Vagina (tissue), 2 donors: ENCODE measurements at regions not wholly inside any gene's neighbourhood (a gene's known extent, or its start where the extent isn't known, plus 50 kb on each side); places are given as distances from the start of the nearest gene placed in this dataset.

Source experiments
- DNase-seq, 2 donors: peaks; one replicate each; pipeline ENCODE4 v3.0.0-alpha.2; 2017; ENCODE audit errors: extremely low spot score in 2 of 2
- H3K27ac ChIP-seq: fragments of 200-600 bp; sonication (generic); one replicate; pipeline ENCODE4 v1.5.1; 2019
- H3K27me3 ChIP-seq: fragments of 200-600 bp; sonication (generic); one replicate; pipeline ENCODE4 v1.5.1; 2019
- H3K36me3 ChIP-seq, 2 donors: fragments of 200-600 bp; sonication (generic); one replicate each; pipeline ENCODE4 v1.5.1; 2017 to 2019
- H3K4me1 ChIP-seq: fragments of 200-600 bp; sonication (generic); one replicate; pipeline ENCODE4 v1.5.1; 2019
- H3K4me3 ChIP-seq, 2 donors: fragments of 200-600 bp; sonication (generic); 1 replicate in 1 of 2; 2 replicates in 1 of 2; pipeline ENCODE4 v1.5.1; 2016 to 2019
- H3K9me3 ChIP-seq: fragments of 200-600 bp; sonication (generic); one replicate; pipeline ENCODE4 v1.5.1; 2019
- CTCF ChIP-seq, 3 experiments: fragments of 450-650 bp in 2 of 3; fragments of 200-600 bp in 1 of 3; sonication (generic) in 1 of 3; IDR thresholded peaks; one replicate each; pipeline ENCODE4 v1.5.1; 2017 to 2019; ENCODE audit warnings: antibody characterized with exemption in 3 of 3, mild to moderate bottlenecking in 2 of 3, moderate library complexity in 2 of 3
- POLR2A ChIP-seq, 2 donors: fragments of 450-650 bp; IDR thresholded peaks; one replicate each; pipeline ENCODE4 v1.6.1; 2017; ENCODE audit warnings: antibody characterized with exemption in 2 of 2, mild to moderate bottlenecking in 2 of 2, moderate library complexity in 2 of 2
- POLR2AphosphoS5 ChIP-seq, 2 donors: sonication (generic); formaldehyde crosslinking; IDR thresholded peaks; one replicate each; pipeline ENCODE4 v1.9.0; 2017; ENCODE audit warnings: antibody characterized with exemption in 2 of 2, mild to moderate bottlenecking in 2 of 2, low read depth in 1 of 2; ENCODE audit not compliant: insufficient read depth in 1 of 2
- intact Hi-C: fragments of 100-400 bp; cut with DNase I; formaldehyde crosslinking; loops from one replicate; pipeline ENCODE4 v1.15.1; 2023

GRCh38 chr5:155303120-155303519, 289.6 kb downstream of the KIF4B start:
- Histone ChIP-seq H3K27ac (no peak overlapping the region), H3K4me3 (no peak overlapping the region), H3K9me3 (no peaks in the 10 kb centered on the region), H3K36me3 (no peaks in the 10 kb centered on the region), H3K27me3 (no peaks in the 10 kb centered on the region), H3K4me1 (no peaks in the 10 kb centered on the region)
- no peak for DNase-seq
- intact Hi-C loops: no loop called here
- TF ChIP-seq CTCF (IDR thresholded peaks at IDR 0.05): no peak
- TF ChIP-seq POLR2AphosphoS5 (IDR thresholded peaks at IDR 0.05; ENCODE audit: insufficient read depth in 1 of 2, low read depth in 1 of 2): no peak

GRCh38 chr5:155307229-155307628, 293.7 kb downstream of the KIF4B start:
- H3K27ac ChIP-seq: no peak overlapping the region
- no peaks in the 10 kb centered on the region for H3K9me3 ChIP-seq
- no peak overlapping the region for H3K4me3 ChIP-seq
- no peaks in the 10 kb centered on the region for H3K36me3 ChIP-seq
- TF ChIP-seq POLR2AphosphoS5 (IDR thresholded peaks at IDR 0.05; ENCODE audit: insufficient read depth in 1 of 2, low read depth in 1 of 2) (no peak), POLR2A (IDR thresholded peaks at IDR 0.05) (no peak), CTCF (IDR thresholded peaks at IDR 0.05) (no peak)
- intact Hi-C loops: no loop called here
- H3K27me3 ChIP-seq: no peaks in the 10 kb centered on the region
- DNase-seq: no peak
- H3K4me1 ChIP-seq: no peaks in the 10 kb centered on the region

GRCh38 chr5:155308289-155308688, 294.7 kb downstream of the KIF4B start:
- Histone ChIP-seq H3K27me3 (no peaks in the 10 kb centered on the region), H3K9me3 (no peaks in the 10 kb centered on the region), H3K36me3 (no peaks in the 10 kb centered on the region), H3K4me3 (no peak overlapping the region), H3K27ac (no peak overlapping the region), H3K4me1 (no peaks in the 10 kb centered on the region)
- DNase-seq: no peak
- intact Hi-C loops: no loop called here
- TF ChIP-seq POLR2AphosphoS5 (IDR thresholded peaks at IDR 0.05; ENCODE audit: insufficient read depth in 1 of 2, low read depth in 1 of 2) (no peak), POLR2A (IDR thresholded peaks at IDR 0.05) (no peak), CTCF (IDR thresholded peaks at IDR 0.05) (no peak)

GRCh38 chr5:155309021-155309746, 295.6 kb downstream of the KIF4B start:
- TF ChIP-seq POLR2A (IDR thresholded peaks at IDR 0.05) (no peak), POLR2AphosphoS5 (IDR thresholded peaks at IDR 0.05; ENCODE audit: insufficient read depth in 1 of 2, low read depth in 1 of 2) (no peak), CTCF (IDR thresholded peaks at IDR 0.05) (no peak)
- Histone ChIP-seq H3K27me3 (no peaks in the 10 kb centered on the region), H3K36me3 (no peaks in the 10 kb centered on the region), H3K4me1 (no peaks in the 10 kb centered on the region), H3K9me3 (no peaks in the 10 kb centered on the region), H3K27ac (no peak overlapping the region), H3K4me3 (no peak overlapping the region)
- DNase-seq: no peak
- intact Hi-C loops: no loop called here

GRCh38 chr5:155311721-155312120, 298.2 kb downstream of the KIF4B start:
- H3K4me1 ChIP-seq: no peaks in the 10 kb centered on the region
- H3K36me3 ChIP-seq: no peaks in the 10 kb centered on the region
- DNase-seq: no peak
- no peaks in the 10 kb centered on the region for H3K27me3 ChIP-seq
- H3K9me3 ChIP-seq: no peaks in the 10 kb centered on the region
- H3K4me3 ChIP-seq: no peak overlapping the region
- H3K27ac ChIP-seq: no peak overlapping the region
- intact Hi-C loops: no loop called here
- TF ChIP-seq POLR2A (IDR thresholded peaks at IDR 0.05) (no peak), POLR2AphosphoS5 (IDR thresholded peaks at IDR 0.05; ENCODE audit: insufficient read depth in 1 of 2, low read depth in 1 of 2) (no peak), CTCF (IDR thresholded peaks at IDR 0.05) (no peak)
